ENCODE measurements at regions not wholly inside any gene's neighbourhood (a gene's known extent, or its start where the extent isn't known, plus 50 kb on each side); places are given as distances from the start of the nearest gene placed in this dataset.

DNA sequence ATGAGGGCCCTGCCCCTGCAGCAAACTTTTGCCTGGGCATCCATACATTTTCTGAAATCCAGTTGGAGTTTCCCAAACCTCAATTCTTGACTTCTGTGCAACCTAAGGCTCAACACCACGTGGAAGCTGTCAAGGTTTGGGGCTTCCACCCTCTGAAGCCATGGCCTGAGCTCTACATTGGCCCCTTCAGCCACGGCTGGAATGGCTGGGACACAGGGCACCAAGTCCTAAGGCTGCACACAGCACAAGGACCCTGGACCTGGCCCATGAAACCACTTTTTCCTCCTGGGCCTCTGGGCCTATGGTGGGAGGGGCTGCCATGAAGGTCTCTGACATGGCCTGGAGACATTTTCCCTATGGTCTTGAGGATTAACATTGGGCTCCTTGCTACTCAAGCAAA lies 266.3 kb downstream of the LRIG3 start:
- TF ChIP-seq, protein P1, sequence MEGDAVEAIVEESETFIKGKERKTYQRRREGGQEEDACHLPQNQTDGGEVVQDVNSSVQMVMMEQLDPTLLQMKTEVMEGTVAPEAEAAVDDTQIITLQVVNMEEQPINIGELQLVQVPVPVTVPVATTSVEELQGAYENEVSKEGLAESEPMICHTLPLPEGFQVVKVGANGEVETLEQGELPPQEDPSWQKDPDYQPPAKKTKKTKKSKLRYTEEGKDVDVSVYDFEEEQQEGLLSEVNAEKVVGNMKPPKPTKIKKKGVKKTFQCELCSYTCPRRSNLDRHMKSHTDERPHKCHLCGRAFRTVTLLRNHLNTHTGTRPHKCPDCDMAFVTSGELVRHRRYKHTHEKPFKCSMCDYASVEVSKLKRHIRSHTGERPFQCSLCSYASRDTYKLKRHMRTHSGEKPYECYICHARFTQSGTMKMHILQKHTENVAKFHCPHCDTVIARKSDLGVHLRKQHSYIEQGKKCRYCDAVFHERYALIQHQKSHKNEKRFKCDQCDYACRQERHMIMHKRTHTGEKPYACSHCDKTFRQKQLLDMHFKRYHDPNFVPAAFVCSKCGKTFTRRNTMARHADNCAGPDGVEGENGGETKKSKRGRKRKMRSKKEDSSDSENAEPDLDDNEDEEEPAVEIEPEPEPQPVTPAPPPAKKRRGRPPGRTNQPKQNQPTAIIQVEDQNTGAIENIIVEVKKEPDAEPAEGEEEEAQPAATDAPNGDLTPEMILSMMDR (conservative IDR thresholded peaks at IDR 0.05 in 1 of 2, IDR thresholded peaks at IDR 0.05 in 1 of 2; ENCODE audit: extremely low read depth in 1 of 2, insufficient read depth in 1 of 2, low read depth in 1 of 2, low read length in 2 of 2) = no peak
- TF ChIP-seq EZH2 (IDR thresholded peaks at IDR 0.05; ENCODE audit: borderline replicate concordance, low read length) = no peak

All from mammary epithelial cell (primary cell).